Endothelial cell of umbilical vein (primary cell): ENCODE measurements at regions not wholly inside any gene's neighbourhood (a gene's known extent, or its start where the extent isn't known, plus 50 kb on each side); places are given as distances from the start of the nearest gene placed in this dataset.

Experiments
- BruUV-seq: library from RNA; stranded (reverse); fragments of 400-500 nt; replicated peaks from 2 replicates; lab custom pipeline; 2021; lab: Mats Ljungman, UMichigan
- CTCF ChIA-PET: fragments of 300-600, 350-600 bp; sonication (Branson Sonifier 250); formaldehyde crosslinking; loops from one replicate; lab custom pipeline; 2021; ENCODE audit warnings: antibody characterized with exemption, inconsistent platforms; lab: Charles Lee
- POLR2A ChIA-PET: fragments of 300-600, 350-600 bp; sonication (Branson Sonifier 250); formaldehyde crosslinking; loops from one replicate; lab custom pipeline; 2021; ENCODE audit warnings: antibody characterized with exemption, inconsistent platforms; lab: Charles Lee
- DNase-seq: peaks from one replicate; pipeline ENCODE4 v3.0.0-alpha.2; 2011; ENCODE audit warnings: low read depth, low spot score
- FAIRE-seq: peaks from 2 replicates; lab custom pipeline; 2011; peaks lifted over from hg19 to GRCh38; lab: Jason Lieb, UNC
- H2AFZ ChIP-seq: 2 replicates; pipeline ENCODE4 v1.6.0; 2012; ENCODE audit warnings: low read depth, low read length, control low read depth, inconsistent platforms
- H3K27ac ChIP-seq: 2 replicates; pipeline ENCODE4 v1.5.1; 2011; ENCODE audit warnings: low read depth, mild to moderate bottlenecking, control low read depth, low read length, moderate library complexity; ENCODE audit not compliant: insufficient read depth
- H3K27me3 ChIP-seq, 2 experiments: 2 replicates each; pipeline versions ENCODE4 v1.6.0 to v1.6.1; 2011; ENCODE audit warnings: low read length in 2 of 2, mixed read lengths in 1 of 2; ENCODE audit not compliant: control insufficient read depth in 2 of 2, insufficient read depth in 2 of 2
- H3K36me3 ChIP-seq, 2 experiments: 2 replicates in 1 of 2; 3 replicates in 1 of 2; pipeline ENCODE4 v1.5.1; 2011; ENCODE audit warnings: low read length in 2 of 2, mild to moderate bottlenecking in 1 of 2, moderate library complexity in 1 of 2; ENCODE audit not compliant: control insufficient read depth in 2 of 2, insufficient read depth in 2 of 2; ENCODE audit errors: extremely low read depth in 1 of 2
- H3K4me1 ChIP-seq: 3 replicates; pipeline ENCODE4 v1.5.1; 2011; ENCODE audit warnings: mild to moderate bottlenecking, low read length; ENCODE audit not compliant: control insufficient read depth, insufficient read depth; ENCODE audit errors: extremely low read depth
- H3K4me2 ChIP-seq: 2 replicates; pipeline ENCODE4 v1.6.1; 2011; ENCODE audit warnings: low read length, control low read depth, mixed read lengths; ENCODE audit not compliant: insufficient read depth
- H3K4me3 ChIP-seq, 3 experiments: fragments of 200-600 bp in 1 of 3; sonication (generic), shearing (Covaris generic) in 1 of 3; replicated peaks in 1 of 3; 2 replicates each; pipeline ENCODE4 v1.5.1; 2011 to 2016; ENCODE audit warnings: control low read depth in 3 of 3, low read length in 3 of 3, mild to moderate bottlenecking in 2 of 3, inconsistent platforms in 1 of 3, low read depth in 1 of 3, moderate library complexity in 1 of 3; ENCODE audit not compliant: insufficient read depth in 1 of 3
- H3K79me2 ChIP-seq: 2 replicates; pipeline ENCODE4 v1.6.0; 2012; ENCODE audit warnings: low read length, inconsistent platforms; ENCODE audit not compliant: control insufficient read depth, insufficient read depth
- H3K9ac ChIP-seq: replicated peaks from 2 replicates; pipeline ENCODE3; 2011; ENCODE audit warnings: low read length, control low read depth; ENCODE audit not compliant: insufficient read depth; ENCODE audit errors: extremely low read depth
- H3K9me1 ChIP-seq: replicated peaks from 3 replicates; pipeline ENCODE4 v1.6.0; 2011; ENCODE audit warnings: mild to moderate bottlenecking, low read length; ENCODE audit not compliant: control insufficient read depth, insufficient read depth; ENCODE audit errors: extremely low read depth
- H3K9me3 ChIP-seq: replicated peaks from 2 replicates; pipeline ENCODE4 v1.5.1; 2012; ENCODE audit warnings: low read length, inconsistent platforms; ENCODE audit not compliant: control insufficient read depth, insufficient read depth
- H4K20me1 ChIP-seq: replicated peaks from 2 replicates; pipeline ENCODE3; 2011; ENCODE audit warnings: mild to moderate bottlenecking, low read length; ENCODE audit not compliant: control insufficient read depth, insufficient read depth; ENCODE audit errors: extremely low read depth
- CTCF ChIP-seq, 2 donors: IDR thresholded peaks; 1 replicate in 1 of 2; 2 replicates in 1 of 2; pipeline ENCODE4 v1.5.1; 2011; ENCODE audit warnings: low read length in 2 of 2, mild to moderate bottlenecking in 2 of 2, moderate library complexity in 2 of 2, control low read depth in 1 of 2, inconsistent platforms in 1 of 2, low read depth in 1 of 2; ENCODE audit not compliant: insufficient read depth in 1 of 2; ENCODE audit errors: extremely low read depth in 1 of 2
- EZH2 ChIP-seq: IDR thresholded peaks from 2 replicates; pipeline ENCODE4 v1.6.1; 2012; ENCODE audit warnings: borderline replicate concordance, low read depth, mild to moderate bottlenecking, moderate library complexity, low read length, inconsistent platforms; ENCODE audit not compliant: severe bottlenecking
- FOS ChIP-seq: IDR thresholded peaks from 2 replicates; pipeline ENCODE4 v1.6.1; 2011; ENCODE audit warnings: mild to moderate bottlenecking, low read length, moderate library complexity, borderline replicate concordance; ENCODE audit not compliant: insufficient read depth
- GATA2 ChIP-seq: IDR thresholded peaks from 2 replicates; pipeline ENCODE4 v1.7.0; 2011; ENCODE audit warnings: low read depth, mild to moderate bottlenecking, moderate library complexity, mixed read lengths, low read length; ENCODE audit not compliant: insufficient read length, insufficient read depth
- JUN ChIP-seq: IDR thresholded peaks from 2 replicates; pipeline ENCODE4 v1.6.1; 2011; ENCODE audit warnings: borderline replicate concordance, low read depth; ENCODE audit not compliant: insufficient read length, insufficient read depth
- MAX ChIP-seq: IDR thresholded peaks from 2 replicates; pipeline ENCODE4 v1.6.1; 2011; ENCODE audit not compliant: insufficient read depth, insufficient read length
- MYC ChIP-seq: IDR thresholded peaks from one replicate; pipeline ENCODE4 v1.6.1; 2011; ENCODE audit warnings: mild to moderate bottlenecking, low read depth, low read length
- POLR2A ChIP-seq: IDR thresholded peaks from 2 replicates; pipeline ENCODE4 v1.6.1; 2012; ENCODE audit warnings: low read depth, mild to moderate bottlenecking, control low read depth, low read length
- POLR2AphosphoS5 ChIP-seq: IDR thresholded peaks from 2 replicates; pipeline ENCODE4 v1.6.1; 2012; ENCODE audit warnings: low read depth, mild to moderate bottlenecking, control low read depth, low read length, moderate library complexity; ENCODE audit not compliant: insufficient read depth
- dilution Hi-C: fragments of 300-500 bp; cut with MboI; formaldehyde crosslinking; loops from one replicate; pipeline ENCODE4 v1.15.0; 2019; ENCODE audit warnings: low sequenced_read_pairs; ENCODE audit not compliant: extremely low pct_ligation_motif_present
- intact Hi-C: fragments of 100-400 bp; cut with micrococcal nuclease; formaldehyde crosslinking; loops from one replicate; pipeline ENCODE4 v1.10.0; 2022

GRCh38 chrX:113400193-113400704 is 559.6 kb upstream of the AMOT start:
- FAIRE-seq (no peak), DNase-seq (peak; percentile 73)
- no TSS peak for BruUV-seq
- no peaks in the 10 kb centered on the region for H4K20me1 ChIP-seq
- peak overlapping the region in 1 of 3 experiments; percentile 5 for H3K4me3 ChIP-seq
- H2AFZ ChIP-seq = peak overlapping the region; percentile 13
- H3K9ac ChIP-seq = peak overlapping the region; percentile 54
- no peaks in the 10 kb centered on the region for H3K79me2 ChIP-seq
- CTCF ChIA-PET = interaction anchor here (0.8 to 1.9 kb wide), 3 partner anchors 16 to 341 kb away, joined by 3 to 10 read pairs (median 3); no protein-coding TSS in a partner anchor
- dilution Hi-C loops = no loop called here
- H3K36me3 ChIP-seq = no peaks in the 10 kb centered on the region
- intact Hi-C loops = loop anchor here (1.0 kb wide), 2 partner anchors 16 to 113 kb away; no protein-coding TSS in a partner anchor
- peaks cover 27% of the 10 kb centered on the region for H3K4me1 ChIP-seq
- H3K9me3 ChIP-seq = no peaks in the 10 kb centered on the region
- POLR2A ChIA-PET = interaction anchor here (1.1 to 1.3 kb wide), 2 partner anchors 16 to 113 kb away, joined by 3 read pairs; no protein-coding TSS in a partner anchor
- TF ChIP-seq MAX (no peak), POLR2AphosphoS5 (no peak), MYC (no peak), JUN (peak; percentile 57), CTCF (IDR thresholded peaks at IDR 0.05; ENCODE audit: extremely low read depth in 1 of 2, insufficient read depth in 1 of 2, low read depth in 1 of 2, low read length in 2 of 2) (no peak), EZH2 (no peak), GATA2 (peak; percentile 87), POLR2A (no peak), FOS (peak; percentile 46)
- H3K27me3 ChIP-seq = no peaks in the 10 kb centered on the region
- peak overlapping the region; percentile 93 for H3K27ac ChIP-seq
- no peaks in the 10 kb centered on the region for H3K9me1 ChIP-seq
- peak overlapping the region; percentile 81 for H3K4me2 ChIP-seq
